ENCODE measurements at regions not wholly inside any gene's neighbourhood (a gene's known extent, or its start where the extent isn't known, plus 50 kb on each side); places are given as distances from the start of the nearest gene placed in this dataset.

GRCh38 chr20:51220293-51220706 is 197.4 kb upstream of the KCNG1 start:
- Histone ChIP-seq H3K4me1 (no peaks in the 10 kb centered on the region), H3K9me3 (peaks cover 0 to 10% (median 0%) of the 10 kb centered on the region in 3 donors), H3K4me3 (no peak overlapping the region), H3K36me3 (no peaks in the 10 kb centered on the region), H3K27me3 (peaks cover 53% of the 10 kb centered on the region), H3K27ac (no peak overlapping the region)
- WGBS, 2 donors (ENCODE audit: low coverage in 1 of 2), result 29 to 37% methylated on average over 11 to 15 of the region's 15 CpGs
- no peak for ATAC-seq
- no peak for TF ChIP-seq POLR2AphosphoS5 (IDR thresholded peaks at IDR 0.05)
- TF ChIP-seq, protein P1, sequence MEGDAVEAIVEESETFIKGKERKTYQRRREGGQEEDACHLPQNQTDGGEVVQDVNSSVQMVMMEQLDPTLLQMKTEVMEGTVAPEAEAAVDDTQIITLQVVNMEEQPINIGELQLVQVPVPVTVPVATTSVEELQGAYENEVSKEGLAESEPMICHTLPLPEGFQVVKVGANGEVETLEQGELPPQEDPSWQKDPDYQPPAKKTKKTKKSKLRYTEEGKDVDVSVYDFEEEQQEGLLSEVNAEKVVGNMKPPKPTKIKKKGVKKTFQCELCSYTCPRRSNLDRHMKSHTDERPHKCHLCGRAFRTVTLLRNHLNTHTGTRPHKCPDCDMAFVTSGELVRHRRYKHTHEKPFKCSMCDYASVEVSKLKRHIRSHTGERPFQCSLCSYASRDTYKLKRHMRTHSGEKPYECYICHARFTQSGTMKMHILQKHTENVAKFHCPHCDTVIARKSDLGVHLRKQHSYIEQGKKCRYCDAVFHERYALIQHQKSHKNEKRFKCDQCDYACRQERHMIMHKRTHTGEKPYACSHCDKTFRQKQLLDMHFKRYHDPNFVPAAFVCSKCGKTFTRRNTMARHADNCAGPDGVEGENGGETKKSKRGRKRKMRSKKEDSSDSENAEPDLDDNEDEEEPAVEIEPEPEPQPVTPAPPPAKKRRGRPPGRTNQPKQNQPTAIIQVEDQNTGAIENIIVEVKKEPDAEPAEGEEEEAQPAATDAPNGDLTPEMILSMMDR (IDR thresholded peaks at IDR 0.05), result peak; percentile 35 to 74 (median 52)

- WGBS, 2 donors (ENCODE audit: low coverage in 1 of 2), result no CpG with 5 or more reads among the region's 1 CpG
- no peak for TF ChIP-seq POLR2AphosphoS5 (IDR thresholded peaks at IDR 0.05)
- no peak for TF ChIP-seq POLR2A (IDR thresholded peaks at IDR 0.05)
- TF ChIP-seq EP300 (IDR thresholded peaks at IDR 0.05), result no peak
- TF ChIP-seq, protein P1 (IDR thresholded peaks at IDR 0.05), result no peak
- H3K27ac ChIP-seq, result no peak overlapping the region
- H3K36me3 ChIP-seq, result no peaks in the 10 kb centered on the region
- H3K9me3 ChIP-seq, result peaks cover 0 to 8% (median 0%) of the 10 kb centered on the region in 3 donors
- no peak overlapping the region for H3K4me3 ChIP-seq
- peaks cover 53% of the 10 kb centered on the region for H3K27me3 ChIP-seq
- no peaks in the 10 kb centered on the region for H3K4me1 ChIP-seq
- ATAC-seq, result no peak
These were observed 196.6 kb upstream of the KCNG1 start for GRCh38 chr20:51219544-51219943.

GRCh38 chr20:51218603-51219002 is 195.7 kb upstream of the KCNG1 start:
- H3K36me3 ChIP-seq, result no peaks in the 10 kb centered on the region
- TF ChIP-seq EP300 (IDR thresholded peaks at IDR 0.05) (no peak), POLR2AphosphoS5 (IDR thresholded peaks at IDR 0.05) (no peak), POLR2A (IDR thresholded peaks at IDR 0.05) (no peak)
- TF ChIP-seq, protein P1 (IDR thresholded peaks at IDR 0.05), result no peak
- H3K4me3 ChIP-seq, result no peak overlapping the region
- peaks cover 0 to 5% (median 0%) of the 10 kb centered on the region in 3 donors for H3K9me3 ChIP-seq
- WGBS, 2 donors (ENCODE audit: low coverage in 1 of 2), result 72 to 90% methylated on average over 1 of the region's 1 CpG
- H3K27me3 ChIP-seq, result peaks cover 53% of the 10 kb centered on the region
- no peak for ATAC-seq
- H3K27ac ChIP-seq, result no peak overlapping the region
- H3K4me1 ChIP-seq, result no peaks in the 10 kb centered on the region

DNA sequence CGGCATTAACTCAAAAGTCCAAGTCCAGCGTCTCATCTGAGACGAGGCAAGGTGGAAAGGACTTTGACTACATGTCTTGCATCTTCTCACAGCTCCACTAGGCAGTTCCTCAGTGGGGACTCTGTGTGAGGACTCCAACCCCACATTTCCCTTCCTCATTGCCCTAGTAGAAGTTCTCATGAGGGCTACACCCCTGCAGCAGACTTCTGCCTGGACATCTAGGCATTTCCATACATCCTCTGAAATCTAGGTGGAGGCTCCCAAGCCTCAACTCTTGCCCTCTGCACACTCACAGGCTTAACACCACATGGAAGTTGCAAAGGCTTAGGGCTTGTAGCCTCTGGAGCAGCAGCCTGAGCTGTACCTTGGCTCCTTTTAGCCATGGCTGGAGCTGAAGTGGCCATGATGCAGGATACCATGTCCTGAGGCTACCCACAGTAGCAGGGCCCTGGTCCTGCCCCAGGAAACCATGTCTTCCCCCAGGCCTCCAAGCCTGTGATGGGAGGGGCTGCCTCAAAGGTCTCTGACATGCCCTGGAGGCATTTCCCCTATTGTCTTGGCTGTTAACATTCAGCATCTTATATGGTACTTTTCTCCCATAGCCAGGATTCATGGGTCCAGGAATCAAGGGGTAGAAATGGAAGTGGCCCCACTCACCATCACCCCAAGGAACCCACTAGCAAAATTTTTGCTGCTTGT is 194.6 kb upstream of the KCNG1 start:
- H3K4me1 ChIP-seq, result no peaks in the 10 kb centered on the region
- H3K36me3 ChIP-seq, result no peaks in the 10 kb centered on the region
- no peak for TF ChIP-seq POLR2AphosphoS5 (IDR thresholded peaks at IDR 0.05)
- TF ChIP-seq EP300 (IDR thresholded peaks at IDR 0.05), result no peak
- no peak for TF ChIP-seq POLR2A (IDR thresholded peaks at IDR 0.05)
- TF ChIP-seq, protein P1 (IDR thresholded peaks at IDR 0.05), result no peak
- no peak overlapping the region for H3K4me3 ChIP-seq
- no peak overlapping the region for H3K27ac ChIP-seq
- 94 to 96% methylated on average over 3 of the region's 3 CpGs for WGBS, 2 donors (ENCODE audit: low coverage in 1 of 2)
- ATAC-seq, result no peak
- H3K9me3 ChIP-seq, result peaks cover 0 to 5% (median 0%) of the 10 kb centered on the region in 3 donors
- peaks cover 50% of the 10 kb centered on the region for H3K27me3 ChIP-seq

GRCh38 chr20:51216850-51217249 is 193.9 kb upstream of the KCNG1 start:
- TF ChIP-seq EP300 (IDR thresholded peaks at IDR 0.05), result no peak
- TF ChIP-seq, protein P1 (IDR thresholded peaks at IDR 0.05), result no peak
- TF ChIP-seq POLR2A (IDR thresholded peaks at IDR 0.05), result no peak
- TF ChIP-seq POLR2AphosphoS5 (IDR thresholded peaks at IDR 0.05), result no peak
- Histone ChIP-seq H3K4me3 (no peak overlapping the region), H3K27me3 (peaks cover 47% of the 10 kb centered on the region), H3K9me3 (peaks cover 0 to 5% (median 0%) of the 10 kb centered on the region in 3 donors), H3K27ac (no peak overlapping the region), H3K36me3 (no peaks in the 10 kb centered on the region), H3K4me1 (no peaks in the 10 kb centered on the region)
- WGBS, 2 donors (ENCODE audit: low coverage in 1 of 2), result 64 to 87% methylated on average over 3 of the region's 3 CpGs
- no peak for ATAC-seq
